GM23338 (cell line): ENCODE measurements at regions not wholly inside any gene's neighbourhood (a gene's known extent, or its start where the extent isn't known, plus 50 kb on each side); places are given as distances from the start of the nearest gene placed in this dataset.

Experiments used
- EZH2 ChIP-seq: fragments of 200-600 bp; sonication (generic); IDR thresholded peaks from one replicate; pipeline ENCODE4 v1.8.0; 2017; ENCODE audit warnings: antibody characterized with exemption, mild to moderate bottlenecking, low read depth; ENCODE audit not compliant: unreplicated experiment
- EZH2phosphoT487 ChIP-seq: fragments of 200-600 bp; sonication (generic); IDR thresholded peaks from one replicate; pipeline ENCODE4 v1.8.1; 2018; ENCODE audit warnings: antibody characterized with exemption; ENCODE audit not compliant: unreplicated experiment
- JUNB ChIP-seq: IDR thresholded peaks from one replicate; pipeline ENCODE4 v1.6.1; 2016; ENCODE audit warnings: antibody characterized with exemption; ENCODE audit not compliant: unreplicated experiment
- NANOG ChIP-seq: IDR thresholded peaks from 2 replicates; pipeline ENCODE4 v1.6.1; 2016; ENCODE audit warnings: antibody characterized with exemption, borderline replicate concordance
- POLR2AphosphoS5 ChIP-seq: IDR thresholded peaks from 2 replicates; pipeline ENCODE4 v1.6.1; 2016; ENCODE audit warnings: antibody characterized with exemption, low read depth
- STAT1 ChIP-seq: IDR thresholded peaks from one replicate; pipeline ENCODE4 v1.6.1; 2016; ENCODE audit warnings: antibody characterized with exemption; ENCODE audit not compliant: unreplicated experiment
- ZNF114 ChIP-seq: fragments of 250-450 bp; sonication (Bioruptor Pico); IDR thresholded peaks from 2 replicates; pipeline ENCODE4 v1.5.0; 2020; ENCODE audit warnings: mild to moderate bottlenecking, moderate library complexity
- TF ChIP-seq, protein P1 (sequence below), 2 experiments: fragments of 200-600 bp in 1 of 2; sonication (generic) in 1 of 2; conservative IDR thresholded peaks; 2 replicates each; pipeline versions ENCODE4 v1.5.1 to v1.6.1; 2016 to 2017; ENCODE audit warnings: antibody characterized with exemption in 2 of 2, low read depth in 2 of 2, mild to moderate bottlenecking in 2 of 2, moderate library complexity in 1 of 2
- TF ChIP-seq, protein P2 (sequence below): IDR thresholded peaks from one replicate; pipeline ENCODE4 v1.6.1; 2018; ENCODE audit warnings: antibody characterized with exemption; ENCODE audit not compliant: unreplicated experiment

DNA sequence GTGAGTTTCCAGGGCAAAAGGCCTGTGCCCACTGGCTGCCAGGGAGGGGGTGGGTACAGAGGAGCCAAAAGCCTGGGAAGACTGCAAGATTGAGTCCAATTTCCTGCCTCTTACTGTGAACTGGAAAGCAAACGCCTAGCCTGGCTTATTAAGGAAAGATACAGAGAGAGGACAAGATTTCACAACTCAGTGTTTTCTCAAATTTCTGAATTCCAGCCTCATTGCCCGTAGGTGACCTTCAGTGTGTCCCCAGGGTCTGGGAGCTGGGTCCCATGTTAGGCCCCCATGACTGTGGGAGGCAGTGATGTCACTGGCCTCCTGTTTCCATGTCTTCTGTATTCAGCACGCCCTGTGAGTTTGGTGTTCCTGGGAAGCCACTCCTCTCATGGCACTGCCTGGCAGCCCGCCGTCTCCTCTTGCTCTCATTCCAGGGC is 60.6 kb upstream of the PTPN3 start:
- TF ChIP-seq NANOG (no peak), EZH2 (no peak), POLR2AphosphoS5 (no peak), EZH2phosphoT487 (no peak), JUNB (no peak), ZNF114 (CRISPR knock-in tag) (no peak), STAT1 (no peak)
- TF ChIP-seq, protein P1, sequence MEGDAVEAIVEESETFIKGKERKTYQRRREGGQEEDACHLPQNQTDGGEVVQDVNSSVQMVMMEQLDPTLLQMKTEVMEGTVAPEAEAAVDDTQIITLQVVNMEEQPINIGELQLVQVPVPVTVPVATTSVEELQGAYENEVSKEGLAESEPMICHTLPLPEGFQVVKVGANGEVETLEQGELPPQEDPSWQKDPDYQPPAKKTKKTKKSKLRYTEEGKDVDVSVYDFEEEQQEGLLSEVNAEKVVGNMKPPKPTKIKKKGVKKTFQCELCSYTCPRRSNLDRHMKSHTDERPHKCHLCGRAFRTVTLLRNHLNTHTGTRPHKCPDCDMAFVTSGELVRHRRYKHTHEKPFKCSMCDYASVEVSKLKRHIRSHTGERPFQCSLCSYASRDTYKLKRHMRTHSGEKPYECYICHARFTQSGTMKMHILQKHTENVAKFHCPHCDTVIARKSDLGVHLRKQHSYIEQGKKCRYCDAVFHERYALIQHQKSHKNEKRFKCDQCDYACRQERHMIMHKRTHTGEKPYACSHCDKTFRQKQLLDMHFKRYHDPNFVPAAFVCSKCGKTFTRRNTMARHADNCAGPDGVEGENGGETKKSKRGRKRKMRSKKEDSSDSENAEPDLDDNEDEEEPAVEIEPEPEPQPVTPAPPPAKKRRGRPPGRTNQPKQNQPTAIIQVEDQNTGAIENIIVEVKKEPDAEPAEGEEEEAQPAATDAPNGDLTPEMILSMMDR (conservative IDR thresholded peaks at IDR 0.05; ENCODE audit: low read depth in 2 of 2) = no peak
- TF ChIP-seq, protein P2, sequence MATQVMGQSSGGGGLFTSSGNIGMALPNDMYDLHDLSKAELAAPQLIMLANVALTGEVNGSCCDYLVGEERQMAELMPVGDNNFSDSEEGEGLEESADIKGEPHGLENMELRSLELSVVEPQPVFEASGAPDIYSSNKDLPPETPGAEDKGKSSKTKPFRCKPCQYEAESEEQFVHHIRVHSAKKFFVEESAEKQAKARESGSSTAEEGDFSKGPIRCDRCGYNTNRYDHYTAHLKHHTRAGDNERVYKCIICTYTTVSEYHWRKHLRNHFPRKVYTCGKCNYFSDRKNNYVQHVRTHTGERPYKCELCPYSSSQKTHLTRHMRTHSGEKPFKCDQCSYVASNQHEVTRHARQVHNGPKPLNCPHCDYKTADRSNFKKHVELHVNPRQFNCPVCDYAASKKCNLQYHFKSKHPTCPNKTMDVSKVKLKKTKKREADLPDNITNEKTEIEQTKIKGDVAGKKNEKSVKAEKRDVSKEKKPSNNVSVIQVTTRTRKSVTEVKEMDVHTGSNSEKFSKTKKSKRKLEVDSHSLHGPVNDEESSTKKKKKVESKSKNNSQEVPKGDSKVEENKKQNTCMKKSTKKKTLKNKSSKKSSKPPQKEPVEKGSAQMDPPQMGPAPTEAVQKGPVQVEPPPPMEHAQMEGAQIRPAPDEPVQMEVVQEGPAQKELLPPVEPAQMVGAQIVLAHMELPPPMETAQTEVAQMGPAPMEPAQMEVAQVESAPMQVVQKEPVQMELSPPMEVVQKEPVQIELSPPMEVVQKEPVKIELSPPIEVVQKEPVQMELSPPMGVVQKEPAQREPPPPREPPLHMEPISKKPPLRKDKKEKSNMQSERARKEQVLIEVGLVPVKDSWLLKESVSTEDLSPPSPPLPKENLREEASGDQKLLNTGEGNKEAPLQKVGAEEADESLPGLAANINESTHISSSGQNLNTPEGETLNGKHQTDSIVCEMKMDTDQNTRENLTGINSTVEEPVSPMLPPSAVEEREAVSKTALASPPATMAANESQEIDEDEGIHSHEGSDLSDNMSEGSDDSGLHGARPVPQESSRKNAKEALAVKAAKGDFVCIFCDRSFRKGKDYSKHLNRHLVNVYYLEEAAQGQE = no peak
